ENCODE measurements at regions not wholly inside any gene's neighbourhood (a gene's known extent, or its start where the extent isn't known, plus 50 kb on each side); places are given as distances from the start of the nearest gene placed in this dataset.

DNA sequence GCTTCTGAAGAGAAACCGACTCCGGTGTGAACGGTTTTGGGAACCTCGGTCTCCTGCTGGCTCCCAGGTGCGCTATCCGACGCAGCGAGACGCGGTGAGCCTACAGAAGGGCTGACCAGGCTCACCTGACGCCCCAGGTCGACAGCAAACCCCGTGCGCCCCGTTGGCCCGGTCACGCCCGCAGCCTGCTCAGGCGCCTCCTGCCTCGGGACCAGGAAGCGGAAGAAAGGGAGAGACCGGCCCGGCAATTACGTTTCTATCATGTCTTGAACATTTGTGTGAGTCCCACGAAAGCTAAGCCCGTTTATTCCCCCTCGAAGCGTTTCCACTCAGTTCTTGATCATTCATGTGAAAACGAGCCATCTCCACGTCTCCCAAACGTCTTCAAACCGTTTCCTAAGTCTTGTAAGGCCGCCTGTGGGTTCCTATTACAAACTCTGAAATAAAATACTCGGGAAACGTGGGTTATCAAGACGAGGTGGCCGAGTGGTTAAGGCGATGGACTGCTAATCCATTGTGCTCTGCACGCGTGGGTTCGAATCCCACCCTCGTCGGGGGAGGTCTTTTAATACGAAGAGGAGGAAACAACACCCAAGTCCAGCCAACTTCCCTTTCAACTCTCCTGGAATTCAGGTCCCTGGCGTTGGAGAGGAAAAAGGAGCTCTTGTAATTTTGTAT lies 150.5 kb upstream of the PRSS16 start:
- Histone ChIP-seq H3K27me3 (ENCODE audit: control insufficient read depth in 1 of 2, insufficient read depth in 2 of 2, low read length in 2 of 2) (peaks cover 7 to 20% of the 10 kb centered on the region in 2 donors), H3K4me3 (ENCODE audit: low read depth in 1 of 2, low read length in 2 of 2) (peak overlapping the region in 1 of 2 donors; percentile 32), H3K9ac (ENCODE audit: low read length) (no peak overlapping the region)

DNA sequence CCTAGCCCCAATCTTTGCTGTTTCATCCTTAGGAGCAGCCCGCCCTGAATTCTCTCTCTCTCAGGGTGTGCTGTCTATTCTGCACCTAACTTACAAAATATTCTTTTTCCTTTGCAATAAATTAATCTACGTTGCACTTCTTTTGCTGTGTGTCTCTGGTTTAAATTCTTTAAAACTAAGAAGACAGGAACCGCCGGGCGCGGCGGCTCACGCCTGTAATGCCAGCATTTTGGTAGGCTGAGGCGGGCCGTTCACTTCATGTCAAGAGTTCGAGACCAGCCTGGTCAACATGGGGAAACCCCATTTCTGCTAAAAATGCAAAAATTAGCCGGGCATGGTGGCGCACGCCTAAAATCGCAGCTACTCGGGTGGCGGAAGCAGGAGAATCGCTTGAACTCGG lies 148.5 kb upstream of the PRSS16 start:
- no peak overlapping the region for H3K9ac ChIP-seq (ENCODE audit: low read length)
- no peaks in the 10 kb centered on the region for H3K36me3 ChIP-seq (ENCODE audit: insufficient read depth, low read length)
- H3K4me1 ChIP-seq (ENCODE audit: insufficient read depth, low read length): no peaks in the 10 kb centered on the region
- no peaks in the 10 kb centered on the region for H3K9me3 ChIP-seq (ENCODE audit: low read length)
- H3K27ac ChIP-seq (ENCODE audit: low read depth, low read length): no peak overlapping the region
- peaks cover 0 to 13% of the 10 kb centered on the region in 2 donors for H3K27me3 ChIP-seq (ENCODE audit: control insufficient read depth in 1 of 2, insufficient read depth in 2 of 2, low read length in 2 of 2)
- H3K4me3 ChIP-seq (ENCODE audit: low read depth in 1 of 2, low read length in 2 of 2): no peak overlapping the region

More for the DNA sequence above, 150.5 kb upstream of the PRSS16 start:
- no peaks in the 10 kb centered on the region for H3K9me3 ChIP-seq (ENCODE audit: low read length)
- no peaks in the 10 kb centered on the region for H3K4me1 ChIP-seq (ENCODE audit: insufficient read depth, low read length)
- H3K36me3 ChIP-seq (ENCODE audit: insufficient read depth, low read length): no peaks in the 10 kb centered on the region
- H3K27ac ChIP-seq (ENCODE audit: low read depth, low read length): no peak overlapping the region

DNA sequence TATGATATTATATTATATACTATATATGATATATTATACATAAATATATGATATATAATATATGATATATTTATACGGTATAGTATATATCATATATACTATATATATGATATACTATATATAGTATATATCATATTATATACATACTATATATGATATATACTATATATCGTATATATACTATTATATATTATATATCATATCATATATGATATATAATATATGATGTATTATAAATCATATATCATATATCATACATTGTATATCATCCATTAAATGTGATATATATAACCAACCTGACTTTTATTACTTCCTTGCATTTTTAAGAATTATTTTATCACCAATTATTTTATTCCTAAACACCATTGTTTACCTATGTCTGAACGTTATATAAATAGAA lies 146.6 kb upstream of the PRSS16 start:
- Histone ChIP-seq H3K36me3 (ENCODE audit: insufficient read depth, low read length) (no peaks in the 10 kb centered on the region), H3K4me3 (ENCODE audit: low read depth in 1 of 2, low read length in 2 of 2) (no peak overlapping the region), H3K27me3 (ENCODE audit: control insufficient read depth in 1 of 2, insufficient read depth in 2 of 2, low read length in 2 of 2) (peaks cover 0 to 13% of the 10 kb centered on the region in 2 donors), H3K9ac (ENCODE audit: low read length) (no peak overlapping the region), H3K9me3 (ENCODE audit: low read length) (no peaks in the 10 kb centered on the region), H3K4me1 (ENCODE audit: insufficient read depth, low read length) (no peaks in the 10 kb centered on the region), H3K27ac (ENCODE audit: low read depth, low read length) (no peak overlapping the region)

DNA sequence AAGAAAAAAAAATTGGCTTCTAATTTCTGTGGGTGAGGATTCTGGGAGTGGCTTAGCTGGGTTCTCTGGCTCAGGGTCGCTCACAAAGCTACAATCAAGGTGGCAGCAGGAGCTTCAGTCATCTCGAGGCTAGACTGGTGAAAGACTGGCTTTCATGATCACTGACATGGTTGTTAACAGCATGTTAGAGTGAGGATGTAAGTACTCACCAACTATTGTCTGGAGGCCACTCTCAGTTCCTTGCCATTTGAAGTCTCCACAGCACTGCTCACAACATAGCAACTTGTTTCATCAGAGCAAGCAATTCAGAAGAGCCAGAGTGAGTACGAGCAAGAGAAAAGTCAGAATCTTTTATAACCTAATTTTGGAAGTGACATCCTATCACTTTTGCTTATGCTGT lies 145.7 kb upstream of the PRSS16 start:
- no peaks in the 10 kb centered on the region for H3K9me3 ChIP-seq (ENCODE audit: low read length)
- H3K4me3 ChIP-seq (ENCODE audit: low read depth in 1 of 2, low read length in 2 of 2): no peak overlapping the region
- H3K4me1 ChIP-seq (ENCODE audit: insufficient read depth, low read length): no peaks in the 10 kb centered on the region
- H3K9ac ChIP-seq (ENCODE audit: low read length): no peak overlapping the region
- no peaks in the 10 kb centered on the region for H3K36me3 ChIP-seq (ENCODE audit: insufficient read depth, low read length)
- peaks cover 0 to 9% of the 10 kb centered on the region in 2 donors for H3K27me3 ChIP-seq (ENCODE audit: control insufficient read depth in 1 of 2, insufficient read depth in 2 of 2, low read length in 2 of 2)
- no peak overlapping the region for H3K27ac ChIP-seq (ENCODE audit: low read depth, low read length)

DNA sequence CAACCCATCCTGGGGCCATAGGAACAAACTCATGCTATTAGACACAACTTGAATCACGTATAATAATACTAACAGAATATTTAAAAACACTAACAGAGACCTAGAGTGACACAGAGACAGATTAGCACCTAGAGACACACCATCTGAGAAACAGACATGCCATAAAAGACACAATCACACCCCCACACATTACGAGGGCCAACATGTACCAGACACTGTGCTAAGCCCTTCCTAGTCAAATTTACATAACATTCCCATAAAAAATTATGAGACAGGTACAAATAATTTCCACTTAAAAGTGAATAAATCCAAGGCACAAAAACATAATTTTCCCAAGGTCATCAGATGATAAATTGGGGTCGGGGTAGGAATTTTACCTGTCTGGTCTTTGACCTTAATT lies 141.1 kb upstream of the PRSS16 start:
- no peaks in the 10 kb centered on the region for H3K27me3 ChIP-seq (ENCODE audit: control insufficient read depth in 1 of 2, insufficient read depth in 2 of 2, low read length in 2 of 2)
- no peak overlapping the region for H3K4me3 ChIP-seq (ENCODE audit: low read depth in 1 of 2, low read length in 2 of 2)
- H3K27ac ChIP-seq (ENCODE audit: low read depth, low read length): no peak overlapping the region
- H3K9ac ChIP-seq (ENCODE audit: low read length): no peak overlapping the region
- H3K4me1 ChIP-seq (ENCODE audit: insufficient read depth, low read length): no peaks in the 10 kb centered on the region
- H3K9me3 ChIP-seq (ENCODE audit: low read length): no peaks in the 10 kb centered on the region
- H3K36me3 ChIP-seq (ENCODE audit: insufficient read depth, low read length): no peaks in the 10 kb centered on the region

DNA sequence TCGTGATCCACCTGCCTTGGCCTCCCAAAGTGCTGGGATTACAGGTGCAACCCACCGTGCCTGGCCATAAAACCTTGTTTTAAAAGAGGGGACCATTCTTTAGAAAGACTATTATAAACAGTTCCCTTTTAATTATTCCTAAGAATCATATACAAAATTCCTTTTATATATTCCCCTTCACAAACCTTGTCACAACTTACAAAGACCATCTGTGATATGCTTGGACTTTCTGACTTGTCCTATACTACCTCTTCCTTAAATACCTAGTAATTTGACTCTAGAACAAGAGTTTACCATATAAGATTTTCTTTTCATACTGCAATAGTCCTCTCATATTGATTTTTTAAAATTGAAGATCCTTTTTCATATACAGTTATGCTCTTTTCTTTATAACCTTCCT lies 135.8 kb upstream of the PRSS16 start:
- no peaks in the 10 kb centered on the region for H3K4me1 ChIP-seq (ENCODE audit: insufficient read depth, low read length)
- no peaks in the 10 kb centered on the region for H3K27me3 ChIP-seq (ENCODE audit: control insufficient read depth in 1 of 2, insufficient read depth in 2 of 2, low read length in 2 of 2)
- no peak overlapping the region for H3K4me3 ChIP-seq (ENCODE audit: low read depth in 1 of 2, low read length in 2 of 2)
- H3K9ac ChIP-seq (ENCODE audit: low read length): no peak overlapping the region
- H3K36me3 ChIP-seq (ENCODE audit: insufficient read depth, low read length): no peaks in the 10 kb centered on the region
- H3K9me3 ChIP-seq (ENCODE audit: low read length): no peaks in the 10 kb centered on the region
- H3K27ac ChIP-seq (ENCODE audit: low read depth, low read length): no peak overlapping the region

DNA sequence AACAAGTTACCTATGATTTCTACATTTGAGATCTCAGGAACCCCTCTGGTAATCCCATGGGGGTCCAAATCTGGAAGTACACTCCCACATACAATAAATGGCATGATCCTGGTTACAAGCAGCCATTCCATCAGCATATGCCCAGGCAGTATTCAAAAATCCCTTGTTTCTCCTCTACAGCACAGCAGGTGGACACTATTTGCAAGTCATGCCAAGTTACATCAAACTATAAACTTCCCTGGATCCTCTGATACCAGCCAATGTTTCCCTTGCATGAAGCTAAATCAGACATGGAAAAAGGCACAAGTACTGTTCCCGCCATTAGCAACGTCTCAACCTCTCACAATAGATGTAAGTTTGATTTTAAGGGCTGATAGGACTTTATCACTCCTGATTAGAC lies 134.5 kb upstream of the PRSS16 start:
- H3K27me3 ChIP-seq (ENCODE audit: control insufficient read depth in 1 of 2, insufficient read depth in 2 of 2, low read length in 2 of 2): no peaks in the 10 kb centered on the region
- H3K4me1 ChIP-seq (ENCODE audit: insufficient read depth, low read length): no peaks in the 10 kb centered on the region
- H3K4me3 ChIP-seq (ENCODE audit: low read depth in 1 of 2, low read length in 2 of 2): no peak overlapping the region
- no peak overlapping the region for H3K9ac ChIP-seq (ENCODE audit: low read length)
- no peaks in the 10 kb centered on the region for H3K9me3 ChIP-seq (ENCODE audit: low read length)
- no peak overlapping the region for H3K27ac ChIP-seq (ENCODE audit: low read depth, low read length)
- H3K36me3 ChIP-seq (ENCODE audit: insufficient read depth, low read length): no peaks in the 10 kb centered on the region

DNA sequence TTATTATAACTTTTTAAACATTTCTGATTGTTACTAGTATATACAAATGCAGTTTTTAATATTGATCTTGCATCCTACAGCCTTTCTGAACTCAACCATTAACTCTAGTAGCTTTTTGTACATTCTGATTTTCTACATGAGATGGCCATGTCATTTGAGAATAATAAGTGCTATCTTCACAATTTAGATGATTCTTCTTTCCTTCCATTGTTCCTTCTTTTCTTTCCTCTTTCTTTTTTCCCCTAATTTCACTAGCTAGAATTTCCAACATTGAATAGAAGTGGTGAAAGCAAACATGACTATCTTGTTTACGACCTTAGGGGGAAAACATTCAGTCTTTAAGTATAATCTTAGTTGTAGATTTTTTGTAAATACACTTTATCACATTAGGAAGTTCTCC lies 128.2 kb upstream of the PRSS16 start:
- no peaks in the 10 kb centered on the region for H3K36me3 ChIP-seq (ENCODE audit: insufficient read depth, low read length)

DNA sequence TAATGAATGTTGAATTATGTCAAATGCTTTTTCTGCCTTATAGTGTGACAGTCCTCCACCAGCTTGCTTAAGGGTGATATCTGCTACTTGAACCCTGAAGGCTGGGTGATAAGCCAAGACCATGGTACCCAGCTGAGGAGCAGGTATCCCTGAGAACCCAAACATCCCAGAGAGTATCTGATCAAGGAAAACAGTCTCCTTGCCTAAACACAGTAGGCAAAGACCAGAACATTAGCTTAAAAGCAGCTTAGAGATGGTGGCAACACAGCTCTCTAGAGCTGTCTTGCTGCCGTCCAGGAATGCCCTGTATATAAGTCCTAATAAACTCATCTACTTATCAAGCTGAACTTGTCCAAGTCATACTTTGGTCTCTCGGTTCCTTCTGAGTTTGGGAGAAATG lies 127.7 kb upstream of the PRSS16 start:
- H3K9me3 ChIP-seq (ENCODE audit: low read length): no peaks in the 10 kb centered on the region
- H3K9ac ChIP-seq (ENCODE audit: low read length): no peak overlapping the region
- H3K36me3 ChIP-seq (ENCODE audit: insufficient read depth, low read length): no peaks in the 10 kb centered on the region
- H3K27ac ChIP-seq (ENCODE audit: low read depth, low read length): no peak overlapping the region
- H3K4me1 ChIP-seq (ENCODE audit: insufficient read depth, low read length): no peaks in the 10 kb centered on the region
- no peak overlapping the region for H3K4me3 ChIP-seq (ENCODE audit: low read depth in 1 of 2, low read length in 2 of 2)
- no peaks in the 10 kb centered on the region for H3K27me3 ChIP-seq (ENCODE audit: control insufficient read depth in 1 of 2, insufficient read depth in 2 of 2, low read length in 2 of 2)

More for the DNA sequence above, 128.2 kb upstream of the PRSS16 start:
- Histone ChIP-seq H3K9ac (ENCODE audit: low read length) (no peak overlapping the region), H3K27me3 (ENCODE audit: control insufficient read depth in 1 of 2, insufficient read depth in 2 of 2, low read length in 2 of 2) (no peaks in the 10 kb centered on the region), H3K27ac (ENCODE audit: low read depth, low read length) (no peak overlapping the region), H3K4me3 (ENCODE audit: low read depth in 1 of 2, low read length in 2 of 2) (no peak overlapping the region), H3K9me3 (ENCODE audit: low read length) (no peaks in the 10 kb centered on the region), H3K4me1 (ENCODE audit: insufficient read depth, low read length) (no peaks in the 10 kb centered on the region)

DNA sequence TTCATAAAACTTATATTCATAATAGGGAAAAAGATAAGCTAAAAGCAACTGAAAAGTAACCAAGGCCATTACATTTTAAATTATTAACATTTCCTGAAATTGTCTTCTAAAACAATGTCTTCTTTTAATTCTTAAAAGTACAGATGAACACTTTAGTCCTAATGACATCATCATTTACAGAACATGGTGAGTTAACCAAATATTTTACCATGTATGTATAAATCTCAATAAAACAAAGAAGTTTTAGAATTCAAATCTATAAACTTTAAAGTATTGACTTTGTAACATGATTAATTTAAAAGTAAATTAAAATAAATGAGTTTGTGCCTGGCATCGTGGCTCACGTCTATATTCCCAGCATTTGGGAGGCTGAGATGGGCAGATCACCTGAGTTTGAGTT lies 125.9 kb upstream of the PRSS16 start:
- Histone ChIP-seq H3K27ac (ENCODE audit: low read depth, low read length) (no peak overlapping the region), H3K36me3 (ENCODE audit: insufficient read depth, low read length) (no peaks in the 10 kb centered on the region), H3K27me3 (ENCODE audit: control insufficient read depth in 1 of 2, insufficient read depth in 2 of 2, low read length in 2 of 2) (no peaks in the 10 kb centered on the region), H3K9me3 (ENCODE audit: low read length) (no peaks in the 10 kb centered on the region), H3K9ac (ENCODE audit: low read length) (no peak overlapping the region), H3K4me3 (ENCODE audit: low read depth in 1 of 2, low read length in 2 of 2) (no peak overlapping the region), H3K4me1 (ENCODE audit: insufficient read depth, low read length) (peaks cover 2% of the 10 kb centered on the region)

DNA sequence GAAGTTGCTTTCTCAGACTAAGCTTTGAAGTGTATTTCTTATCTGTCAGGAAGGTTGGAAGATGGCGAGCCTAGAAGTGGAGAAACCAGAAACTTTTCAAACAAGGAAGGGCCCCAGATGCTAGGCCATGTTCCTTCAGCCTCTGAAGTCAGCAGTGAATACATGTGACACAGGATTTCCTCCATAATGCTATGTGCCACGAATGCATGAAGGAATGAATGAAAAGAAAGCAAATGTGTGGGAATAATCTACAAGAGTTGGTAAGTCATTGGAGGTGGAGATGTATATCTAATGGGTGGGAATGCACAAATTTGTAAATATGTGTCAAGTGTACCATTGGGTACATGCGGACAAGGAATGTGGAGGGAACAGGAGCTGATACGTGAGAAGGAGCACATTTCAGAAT lies 123.2 kb upstream of the PRSS16 start:
- no peaks in the 10 kb centered on the region for H3K36me3 ChIP-seq (ENCODE audit: insufficient read depth, low read length)
- H3K9me3 ChIP-seq (ENCODE audit: low read length): no peaks in the 10 kb centered on the region
- no peak overlapping the region for H3K27ac ChIP-seq (ENCODE audit: low read depth, low read length)
- H3K4me3 ChIP-seq (ENCODE audit: low read depth in 1 of 2, low read length in 2 of 2): no peak overlapping the region
- H3K27me3 ChIP-seq (ENCODE audit: control insufficient read depth in 1 of 2, insufficient read depth in 2 of 2, low read length in 2 of 2): no peaks in the 10 kb centered on the region
- H3K9ac ChIP-seq (ENCODE audit: low read length): no peak overlapping the region
- H3K4me1 ChIP-seq (ENCODE audit: insufficient read depth, low read length): peaks cover 5% of the 10 kb centered on the region

DNA sequence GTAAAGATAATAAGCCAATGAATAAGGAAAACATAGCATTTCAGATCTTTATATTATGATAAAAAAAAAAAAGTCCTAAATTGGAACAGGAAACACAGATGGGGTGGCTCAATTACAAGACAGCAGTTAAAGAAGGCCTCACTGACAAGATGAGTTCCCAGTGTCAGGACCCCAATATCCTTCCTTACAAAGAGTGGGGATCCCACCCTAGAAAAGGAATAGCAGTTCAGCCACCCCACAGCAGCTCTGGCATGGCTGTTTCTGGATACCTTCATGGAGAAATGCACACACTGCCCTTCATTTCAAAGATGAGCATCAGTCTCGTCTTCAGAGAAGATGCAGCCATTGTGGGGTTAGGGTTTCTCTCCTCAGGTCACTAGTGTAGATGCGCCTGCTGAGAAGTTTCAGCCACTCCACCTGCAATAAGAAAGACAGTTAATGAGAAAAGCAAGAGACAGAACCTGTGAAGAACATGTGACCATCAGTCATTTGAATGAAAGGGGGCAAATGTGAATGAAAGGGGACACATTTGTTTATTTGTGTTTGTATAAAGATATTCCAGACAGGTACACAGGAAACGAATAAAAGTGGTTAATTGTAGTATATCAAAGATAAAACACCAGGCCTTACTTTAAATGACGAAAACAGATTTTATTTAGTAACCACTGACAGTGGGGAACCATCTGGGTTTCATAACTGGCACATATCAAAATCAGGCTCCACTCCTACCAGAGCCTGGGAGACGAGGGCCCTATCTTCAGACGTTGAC lies 121.3 kb upstream of the PRSS16 start:
- H3K36me3 ChIP-seq (ENCODE audit: insufficient read depth, low read length): no peaks in the 10 kb centered on the region
- no peak overlapping the region for H3K9ac ChIP-seq (ENCODE audit: low read length)
- H3K4me3 ChIP-seq (ENCODE audit: low read depth in 1 of 2, low read length in 2 of 2): peak overlapping the region in 1 of 2 donors; percentile 64
- no peak overlapping the region for H3K27ac ChIP-seq (ENCODE audit: low read depth, low read length)
- no peaks in the 10 kb centered on the region for H3K9me3 ChIP-seq (ENCODE audit: low read length)
- H3K4me1 ChIP-seq (ENCODE audit: insufficient read depth, low read length): peaks cover 5% of the 10 kb centered on the region
- no peaks in the 10 kb centered on the region for H3K27me3 ChIP-seq (ENCODE audit: control insufficient read depth in 1 of 2, insufficient read depth in 2 of 2, low read length in 2 of 2)

Data from muscle layer of colon (tissue), 2 donors.